Tibial nerve (tissue), 4 donors: ENCODE measurements at regions not wholly inside any gene's neighbourhood (a gene's known extent, or its start where the extent isn't known, plus 50 kb on each side); places are given as distances from the start of the nearest gene placed in this dataset.

Experiments used
- CTCF ChIP-seq, 5 experiments: fragments of 200-600 bp in 3 of 5; fragments of 450-650 bp in 2 of 5; sonication (generic) in 3 of 5; IDR thresholded peaks; one replicate each; pipeline ENCODE4 v1.5.1; 2016 to 2019; ENCODE audit warnings: antibody characterized with exemption in 5 of 5, mild to moderate bottlenecking in 3 of 5, moderate library complexity in 2 of 5
- EP300 ChIP-seq, 2 donors: sonication (generic); formaldehyde crosslinking; IDR thresholded peaks; one replicate each; pipeline ENCODE4 v1.6.1; 2017; ENCODE audit warnings: antibody characterized with exemption in 2 of 2, mild to moderate bottlenecking in 1 of 2
- POLR2A ChIP-seq, 2 donors: fragments of 450-650 bp; IDR thresholded peaks; one replicate each; pipeline ENCODE4 v1.6.1; 2017; ENCODE audit warnings: antibody characterized with exemption in 2 of 2, mild to moderate bottlenecking in 2 of 2, moderate library complexity in 2 of 2

- TF ChIP-seq EP300 (IDR thresholded peaks at IDR 0.05) (no peak), CTCF (IDR thresholded peaks at IDR 0.05) (no peak), POLR2A (IDR thresholded peaks at IDR 0.05) (no peak)
These were observed 303.6 kb downstream of the FBXW7 start for GRCh38 chr4:152232271-152232670.
